GM12878 (cell line): ENCODE measurements at regions not wholly inside any gene's neighbourhood (a gene's known extent, or its start where the extent isn't known, plus 50 kb on each side); places are given as distances from the start of the nearest gene placed in this dataset.

Experiments used
- ATAC-seq: fragments of 200-7000 bp; cut with Tn5 transposase; 3 replicates; pipeline ENCODE4 v1.9.1; 2020; ENCODE audit warnings: mild to moderate bottlenecking, moderate library complexity
- BruUV-seq: library from RNA; stranded (reverse); fragments of 400-500 nt; replicated peaks from 2 replicates; lab custom pipeline; 2021; lab: Mats Ljungman, UMichigan
- CTCF ChIA-PET: fragments of 300-600 bp; sonication (Branson Sonifier 250); formaldehyde crosslinking; extraction: SDS; loops from one replicate; lab custom pipeline; 2021; ENCODE audit warnings: inconsistent platforms; lab: Yijun Ruan, JAX
- POLR2A ChIA-PET: fragments of 350-600 bp; formaldehyde crosslinking; extraction: SDS; loops from one replicate; lab custom pipeline; 2021; ENCODE audit warnings: inconsistent platforms; lab: Charles Lee
- RAD21 ChIA-PET: fragments of 300-600 bp; sonication (Branson Sonifier 250); formaldehyde crosslinking; loops from one replicate; lab custom pipeline; 2023; ENCODE audit warnings: antibody characterized with exemption; ENCODE audit not compliant: unreplicated experiment; lab: Charles Lee
- SMC1A ChIA-PET: fragments of 300-600 bp; sonication (Branson Sonifier 250); formaldehyde crosslinking; loops from one replicate; lab custom pipeline; 2023; ENCODE audit not compliant: unreplicated experiment, uncharacterized antibody; lab: Charles Lee
- DNase-seq: peaks from one replicate; pipeline ENCODE4 v3.0.0-alpha.2; 2011; ENCODE audit warnings: low read depth, low spot score
- FAIRE-seq: peaks from 3 replicates; lab custom pipeline; 2011; peaks lifted over from hg19 to GRCh38; lab: Jason Lieb, UNC
- H2AFZ ChIP-seq: 2 replicates; pipeline ENCODE4 v1.6.0; 2011; ENCODE audit warnings: low read depth, low read length, control low read depth; ENCODE audit not compliant: control insufficient read depth
- H3K27ac ChIP-seq: 2 replicates; pipeline ENCODE4 v1.5.1; 2011; ENCODE audit warnings: control low read depth; ENCODE audit not compliant: control insufficient read depth, insufficient read depth
- H3K27me3 ChIP-seq, 2 experiments: replicated peaks in 1 of 2; 2 replicates each; pipeline versions ENCODE4 v1.6.0 to v1.6.1; 2011; ENCODE audit warnings: low read length in 1 of 2; ENCODE audit not compliant: control insufficient read depth in 2 of 2, insufficient read depth in 2 of 2
- H3K36me3 ChIP-seq, 2 experiments: 2 replicates each; pipeline ENCODE4 v1.5.1; 2011; ENCODE audit warnings: low read length in 1 of 2; ENCODE audit not compliant: control insufficient read depth in 2 of 2, insufficient read depth in 2 of 2
- H3K4me1 ChIP-seq: 2 replicates; pipeline ENCODE4 v1.6.1; 2011; ENCODE audit warnings: mild to moderate bottlenecking, low read length, moderate library complexity, mixed read lengths; ENCODE audit not compliant: control insufficient read depth, insufficient read depth
- H3K4me2 ChIP-seq: 2 replicates; pipeline ENCODE4 v1.6.0; 2011; ENCODE audit warnings: control low read depth; ENCODE audit not compliant: control insufficient read depth, insufficient read depth
- H3K4me3 ChIP-seq: fragments of 200-600 bp; sonication (generic); 2 replicates; pipeline ENCODE4 v1.5.1; 2016
- H3K79me2 ChIP-seq: 2 replicates; pipeline ENCODE4 v1.6.0; 2011; ENCODE audit warnings: low read length; ENCODE audit not compliant: control insufficient read depth, insufficient read depth
- H3K9ac ChIP-seq: 2 replicates; pipeline ENCODE4 v1.8.0; 2011; ENCODE audit warnings: low read length, control low read depth, mixed read lengths; ENCODE audit not compliant: control insufficient read depth, insufficient read depth
- H3K9me3 ChIP-seq: replicated peaks from 3 replicates; pipeline ENCODE4 v1.5.1; 2011; ENCODE audit warnings: mild to moderate bottlenecking, low read length; ENCODE audit not compliant: control insufficient read depth, insufficient read depth
- H4K20me1 ChIP-seq: 2 replicates; pipeline ENCODE4 v1.6.0; 2011; ENCODE audit not compliant: control insufficient read depth, insufficient read depth
- CEBPZ ChIP-seq: fragments of 150-350 bp; IDR thresholded peaks from 2 replicates; pipeline ENCODE4 v1.6.1; 2016; ENCODE audit warnings: low read depth, low read length
- HDGF ChIP-seq: fragments of 450-650 bp; IDR thresholded peaks from 2 replicates; pipeline ENCODE4 v1.6.1; 2016; ENCODE audit warnings: antibody characterized with exemption
- HSF1 ChIP-seq: fragments of 150-350 bp; IDR thresholded peaks from 2 replicates; pipeline ENCODE4 v1.6.1; 2014; ENCODE audit warnings: mild to moderate bottlenecking, low read depth, low read length
- MLLT1 ChIP-seq: fragments of 450-650 bp; IDR thresholded peaks from 2 replicates; pipeline ENCODE4 v1.6.1; 2016; ENCODE audit warnings: mild to moderate bottlenecking
- MYB ChIP-seq: fragments of 150-350 bp; IDR thresholded peaks from 2 replicates; pipeline ENCODE4 v1.6.1; 2014; ENCODE audit warnings: mild to moderate bottlenecking, low read depth, low read length, borderline replicate concordance
- PML ChIP-seq: IDR thresholded peaks from 2 replicates; pipeline ENCODE4 v1.6.1; 2012; ENCODE audit warnings: low read length, inconsistent platforms
- POU2F2 ChIP-seq: IDR thresholded peaks from 3 replicates; pipeline ENCODE4 v1.6.1; 2011; ENCODE audit warnings: low read depth, mild to moderate bottlenecking, low read length, borderline replicate concordance
- RFX5 ChIP-seq: IDR thresholded peaks from 2 replicates; pipeline ENCODE4 v1.6.1; 2011; ENCODE audit warnings: low read depth, low read length, improper control_type of control experiment
- SUPT20H ChIP-seq: IDR thresholded peaks from 2 replicates; pipeline ENCODE4 v1.6.1; 2011; ENCODE audit warnings: low read depth, mild to moderate bottlenecking, low read length, moderate library complexity, borderline replicate concordance; ENCODE audit not compliant: control insufficient read depth
- TCF12 ChIP-seq: IDR thresholded peaks from 2 replicates; pipeline ENCODE4 v1.6.1; 2011; ENCODE audit warnings: low read depth, mild to moderate bottlenecking, low read length
- WRNIP1 ChIP-seq: IDR thresholded peaks from 2 replicates; pipeline ENCODE4 v1.6.1; 2011; ENCODE audit warnings: low read depth, low read length, improper control_type of control experiment, borderline replicate concordance
- ZZZ3 ChIP-seq: IDR thresholded peaks from 2 replicates; pipeline ENCODE4 v1.6.1; 2011; ENCODE audit warnings: low read depth; ENCODE audit not compliant: control insufficient read depth, insufficient read length
- WGBS: methylation state at CpG from one replicate; pipeline ENCODE4 v1.1.6; 2016; ENCODE audit warnings: low lambda C conversion rate; ENCODE audit not compliant: insufficient replicate concordance, insufficient coverage; ENCODE audit errors: missing lambda C conversion rate; 5-methylcytosine and 5-hydroxymethylcytosine counted together
- in situ Hi-C: fragments of 300-500 bp; cut with MboI; formaldehyde crosslinking; loops from 9 replicates; pipeline ENCODE4 v1.14.3; 2018; ENCODE audit warnings: mixed read lengths
- intact Hi-C: fragments of 100-400 bp; cut with micrococcal nuclease; formaldehyde crosslinking; loops from one replicate; pipeline ENCODE4 v1.14.2; 2022; ENCODE audit not compliant: unreplicated experiment
- TF ChIP-seq, protein P1 (sequence below): IDR thresholded peaks from 2 replicates; pipeline ENCODE4 v1.6.1; 2011; ENCODE audit warnings: low read depth, low read length, improper control_type of control experiment, borderline replicate concordance
- TF ChIP-seq, protein P2 (sequence below): fragments of 450-650 bp; conservative IDR thresholded peaks from 2 replicates; pipeline ENCODE4 v1.6.1; 2017; ENCODE audit warnings: mild to moderate bottlenecking, moderate library complexity
- TF ChIP-seq, protein P3 (sequence below): fragments of 450-650 bp; IDR thresholded peaks from 2 replicates; pipeline ENCODE4 v1.6.1; 2016; ENCODE audit warnings: mild to moderate bottlenecking

DNA sequence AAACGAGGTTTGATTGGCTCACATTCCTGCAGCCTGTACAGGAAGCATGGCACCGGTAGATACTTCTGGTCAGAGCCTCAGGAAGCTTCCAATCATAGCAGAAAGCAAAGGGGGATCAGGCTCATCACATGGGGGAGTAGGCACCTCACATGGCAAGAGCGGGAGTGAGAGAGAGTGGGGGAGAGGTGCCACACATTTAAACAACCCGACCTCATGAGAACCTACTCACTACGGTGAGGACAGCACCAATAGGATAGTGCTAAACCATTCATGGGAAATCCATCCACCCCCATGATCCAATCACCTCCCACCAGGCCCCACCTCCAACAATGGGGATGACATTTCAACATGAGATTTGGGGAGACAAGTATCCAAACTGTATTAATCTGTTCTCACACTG, 105.8 kb downstream of the SOCS6 start:
- no peaks in the 10 kb centered on the region for H3K4me1 ChIP-seq
- no peaks in the 10 kb centered on the region for H4K20me1 ChIP-seq
- H3K9me3 ChIP-seq: no peaks in the 10 kb centered on the region
- ChIA-PET POLR2A (no interaction called here), CTCF (no interaction called here), SMC1A (no interaction called here), RAD21 (no interaction called here)
- in situ Hi-C loops (no loop called here), intact Hi-C loops (no loop called here)
- H3K9ac ChIP-seq: no peak overlapping the region
- H3K79me2 ChIP-seq: no peaks in the 10 kb centered on the region
- no peaks in the 10 kb centered on the region for H3K36me3 ChIP-seq
- BruUV-seq: no TSS peak
- ATAC-seq (no peak), FAIRE-seq (no peak), DNase-seq (no peak)
- no peaks in the 10 kb centered on the region; a peak in 1 of 4 replicates for H3K27me3 ChIP-seq
- WGBS: 52% methylated on average over 5 of the region's 5 CpGs
- H3K4me2 ChIP-seq: no peak overlapping the region
- no peak overlapping the region for H2AFZ ChIP-seq
- no peak overlapping the region for H3K27ac ChIP-seq
- H3K4me3 ChIP-seq: no peak overlapping the region
- TF ChIP-seq HSF1: no peak
- TF ChIP-seq, protein P1, sequence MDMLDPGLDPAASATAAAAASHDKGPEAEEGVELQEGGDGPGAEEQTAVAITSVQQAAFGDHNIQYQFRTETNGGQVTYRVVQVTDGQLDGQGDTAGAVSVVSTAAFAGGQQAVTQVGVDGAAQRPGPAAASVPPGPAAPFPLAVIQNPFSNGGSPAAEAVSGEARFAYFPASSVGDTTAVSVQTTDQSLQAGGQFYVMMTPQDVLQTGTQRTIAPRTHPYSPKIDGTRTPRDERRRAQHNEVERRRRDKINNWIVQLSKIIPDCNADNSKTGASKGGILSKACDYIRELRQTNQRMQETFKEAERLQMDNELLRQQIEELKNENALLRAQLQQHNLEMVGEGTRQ: no peak
- no peak for TF ChIP-seq WRNIP1
- TF ChIP-seq ZZZ3: no peak
- no peak for TF ChIP-seq SUPT20H
- no peak for TF ChIP-seq RFX5
- TF ChIP-seq, protein P2, sequence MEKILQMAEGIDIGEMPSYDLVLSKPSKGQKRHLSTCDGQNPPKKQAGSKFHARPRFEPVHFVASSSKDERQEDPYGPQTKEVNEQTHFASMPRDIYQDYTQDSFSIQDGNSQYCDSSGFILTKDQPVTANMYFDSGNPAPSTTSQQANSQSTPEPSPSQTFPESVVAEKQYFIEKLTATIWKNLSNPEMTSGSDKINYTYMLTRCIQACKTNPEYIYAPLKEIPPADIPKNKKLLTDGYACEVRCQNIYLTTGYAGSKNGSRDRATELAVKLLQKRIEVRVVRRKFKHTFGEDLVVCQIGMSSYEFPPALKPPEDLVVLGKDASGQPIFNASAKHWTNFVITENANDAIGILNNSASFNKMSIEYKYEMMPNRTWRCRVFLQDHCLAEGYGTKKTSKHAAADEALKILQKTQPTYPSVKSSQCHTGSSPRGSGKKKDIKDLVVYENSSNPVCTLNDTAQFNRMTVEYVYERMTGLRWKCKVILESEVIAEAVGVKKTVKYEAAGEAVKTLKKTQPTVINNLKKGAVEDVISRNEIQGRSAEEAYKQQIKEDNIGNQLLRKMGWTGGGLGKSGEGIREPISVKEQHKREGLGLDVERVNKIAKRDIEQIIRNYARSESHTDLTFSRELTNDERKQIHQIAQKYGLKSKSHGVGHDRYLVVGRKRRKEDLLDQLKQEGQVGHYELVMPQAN: no peak
- TF ChIP-seq, protein P3, sequence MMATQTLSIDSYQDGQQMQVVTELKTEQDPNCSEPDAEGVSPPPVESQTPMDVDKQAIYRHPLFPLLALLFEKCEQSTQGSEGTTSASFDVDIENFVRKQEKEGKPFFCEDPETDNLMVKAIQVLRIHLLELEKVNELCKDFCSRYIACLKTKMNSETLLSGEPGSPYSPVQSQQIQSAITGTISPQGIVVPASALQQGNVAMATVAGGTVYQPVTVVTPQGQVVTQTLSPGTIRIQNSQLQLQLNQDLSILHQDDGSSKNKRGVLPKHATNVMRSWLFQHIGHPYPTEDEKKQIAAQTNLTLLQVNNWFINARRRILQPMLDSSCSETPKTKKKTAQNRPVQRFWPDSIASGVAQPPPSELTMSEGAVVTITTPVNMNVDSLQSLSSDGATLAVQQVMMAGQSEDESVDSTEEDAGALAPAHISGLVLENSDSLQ: no peak
- no peak for TF ChIP-seq MYB
- no peak for TF ChIP-seq PML
- TF ChIP-seq CEBPZ: no peak
- no peak for TF ChIP-seq TCF12
- no peak for TF ChIP-seq MLLT1
- TF ChIP-seq HDGF: no peak
- no peak for TF ChIP-seq POU2F2
